Erythroblast (primary cell): ENCODE measurements at regions not wholly inside any gene's neighbourhood (a gene's known extent, or its start where the extent isn't known, plus 50 kb on each side); places are given as distances from the start of the nearest gene placed in this dataset.

Experiments
- GATA1 ChIP-seq: IDR thresholded peaks from 2 replicates; pipeline ENCODE4 v1.6.1; 2011; ENCODE audit warnings: low read depth, mild to moderate bottlenecking, control low read depth, low read length, moderate library complexity
- POLR2A ChIP-seq: IDR thresholded peaks from 2 replicates; pipeline ENCODE4 v1.6.1; 2011; ENCODE audit warnings: mild to moderate bottlenecking, low read length

DNA sequence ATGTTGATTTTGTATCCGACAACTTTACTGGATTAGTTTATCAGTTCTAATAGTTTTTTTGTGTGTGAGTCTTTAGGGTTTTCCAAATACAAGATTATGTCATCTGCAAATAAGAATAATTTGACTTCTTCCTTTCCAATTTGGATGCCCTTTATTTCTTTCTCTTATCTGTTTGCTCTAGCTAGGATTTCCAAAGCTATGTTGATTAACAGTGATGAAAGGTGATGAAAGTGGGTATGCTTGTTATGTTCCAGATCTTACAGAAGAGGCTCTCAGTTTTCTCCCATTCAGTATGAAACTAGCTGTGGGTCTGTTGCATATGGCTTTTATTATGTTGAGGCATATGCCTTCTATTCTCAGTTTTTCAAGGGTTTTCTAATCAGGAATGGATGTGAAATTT, 56.4 kb upstream of the CHRNB4 start:
- TF ChIP-seq POLR2A (no peak), GATA1 (no peak)
